ES-I3 (cell line): ENCODE measurements at regions not wholly inside any gene's neighbourhood (a gene's known extent, or its start where the extent isn't known, plus 50 kb on each side); places are given as distances from the start of the nearest gene placed in this dataset.
"Not testable (repeated sequence)": the region's sequence is repeated elsewhere in the genome, so short reads cannot be mapped to it uniquely, and the experiment has no call there.

ENCODE experiments used
- H3K36me3 ChIP-seq: 2 replicates; pipeline ENCODE4 v1.6.1; 2013; ENCODE audit warnings: mild to moderate bottlenecking, low read length, control low read depth, moderate library complexity; ENCODE audit not compliant: insufficient read depth
- H3K4me1 ChIP-seq: 2 replicates; pipeline ENCODE4 v1.6.1; 2013; ENCODE audit warnings: mild to moderate bottlenecking, control low read depth, low read length; ENCODE audit not compliant: insufficient read depth
- H3K9ac ChIP-seq: 2 replicates; pipeline ENCODE4 v1.6.1; 2013; ENCODE audit warnings: low read depth, mild to moderate bottlenecking, low read length, moderate library complexity
- H3K9me3 ChIP-seq: 2 replicates; pipeline ENCODE4 v1.6.1; 2013; ENCODE audit warnings: mild to moderate bottlenecking, low read length, moderate library complexity; ENCODE audit not compliant: control insufficient read depth, insufficient read depth

GRCh38 chrX:46169808-46170207 lies 375.4 kb downstream of the ZNF674 start:
- Histone ChIP-seq H3K36me3 (no peaks in the 10 kb centered on the region), H3K9ac (no peak overlapping the region), H3K9me3 (no peaks in the 10 kb centered on the region), H3K4me1 (no peaks in the 10 kb centered on the region)

GRCh38 chrX:46168254-46168653 lies 377.0 kb downstream of the ZNF674 start:
- H3K9me3 ChIP-seq = no peaks in the 10 kb centered on the region
- H3K9ac ChIP-seq = no peak overlapping the region
- H3K36me3 ChIP-seq = no peaks in the 10 kb centered on the region
- H3K4me1 ChIP-seq = no peaks in the 10 kb centered on the region

GRCh38 chrX:46165866-46166265 lies 379.4 kb downstream of the ZNF674 start:
- Histone ChIP-seq H3K9ac (no peak overlapping the region), H3K4me1 (no peaks in the 10 kb centered on the region), H3K9me3 (no peaks in the 10 kb centered on the region), H3K36me3 (no peaks in the 10 kb centered on the region)

- Histone ChIP-seq H3K4me1 (no peaks in the 10 kb centered on the region), H3K36me3 (no peaks in the 10 kb centered on the region), H3K9me3 (no peaks in the 10 kb centered on the region), H3K9ac (no peak overlapping the region)
Observed at GRCh38 chrX:46165411-46165810, 379.8 kb downstream of the ZNF674 start.

GRCh38 chrX:46152756-46153155 lies 392.5 kb downstream of the ZNF674 start:
- no peaks in the 10 kb centered on the region for H3K36me3 ChIP-seq
- H3K4me1 ChIP-seq = no peaks in the 10 kb centered on the region
- H3K9me3 ChIP-seq = no peaks in the 10 kb centered on the region
- no peak overlapping the region for H3K9ac ChIP-seq

- not testable (repeated sequence) for H3K9ac ChIP-seq, H3K9me3 ChIP-seq, H3K4me1 ChIP-seq, H3K36me3 ChIP-seq
Observed at GRCh38 chrX:46151332-46151731, 393.9 kb downstream of the ZNF674 start.

- H3K9me3 ChIP-seq = peaks cover 2% of the 10 kb centered on the region; the same call in 1 of the 2 replicates
- H3K4me1 ChIP-seq = no peaks in the 10 kb centered on the region
- H3K36me3 ChIP-seq = no peaks in the 10 kb centered on the region
- H3K9ac ChIP-seq = no peak overlapping the region
Observed at GRCh38 chrX:46144566-46144965, 400.7 kb downstream of the ZNF674 start.

- no peaks in the 10 kb centered on the region for H3K4me1 ChIP-seq
- no peaks in the 10 kb centered on the region for H3K36me3 ChIP-seq
- peaks cover 2% of the 10 kb centered on the region; the same call in 1 of the 2 replicates for H3K9me3 ChIP-seq
- no peak overlapping the region for H3K9ac ChIP-seq
Observed at GRCh38 chrX:46140272-46140671, 404.9 kb downstream of the ZNF674 start.

GRCh38 chrX:46130247-46130646 lies 415.0 kb downstream of the ZNF674 start:
- H3K9me3 ChIP-seq = no peaks in the 10 kb centered on the region
- H3K36me3 ChIP-seq = no peaks in the 10 kb centered on the region
- peaks cover 15% of the 10 kb centered on the region for H3K4me1 ChIP-seq
- H3K9ac ChIP-seq = no peak overlapping the region

GRCh38 chrX:46125111-46125510 lies 420.1 kb downstream of the ZNF674 start:
- Histone ChIP-seq H3K36me3 (no peaks in the 10 kb centered on the region), H3K9me3 (no peaks in the 10 kb centered on the region), H3K4me1 (peaks cover 9% of the 10 kb centered on the region), H3K9ac (no peak overlapping the region)

GRCh38 chrX:46117234-46117633 lies 428.0 kb downstream of the ZNF674 start:
- Histone ChIP-seq H3K4me1 (peaks cover 9% of the 10 kb centered on the region; the same call in 1 of the 2 replicates), H3K9me3 (no peaks in the 10 kb centered on the region), H3K9ac (no peak overlapping the region), H3K36me3 (no peaks in the 10 kb centered on the region)

- H3K9me3 ChIP-seq, H3K9ac ChIP-seq, H3K36me3 ChIP-seq, H3K4me1 ChIP-seq: not testable (repeated sequence)
Observed at GRCh38 chrX:46087310-46087709, 457.9 kb downstream of the ZNF674 start.

GRCh38 chrX:46080121-46080520 lies 465.1 kb downstream of the ZNF674 start:
- not testable (repeated sequence) for H3K9me3 ChIP-seq, H3K4me1 ChIP-seq, H3K36me3 ChIP-seq, H3K9ac ChIP-seq

- no peaks in the 10 kb centered on the region for H3K4me1 ChIP-seq
- H3K9ac ChIP-seq = no peak overlapping the region
- no peaks in the 10 kb centered on the region for H3K36me3 ChIP-seq
- no peaks in the 10 kb centered on the region for H3K9me3 ChIP-seq
Observed at GRCh38 chrX:46072791-46073190, 472.4 kb downstream of the ZNF674 start.

GRCh38 chrX:46072372-46072771 lies 472.8 kb downstream of the ZNF674 start:
- Histone ChIP-seq H3K36me3 (no peaks in the 10 kb centered on the region), H3K9ac (no peak overlapping the region), H3K4me1 (no peaks in the 10 kb centered on the region), H3K9me3 (no peaks in the 10 kb centered on the region)

GRCh38 chrX:46070421-46070820 lies 474.8 kb downstream of the ZNF674 start:
- Histone ChIP-seq H3K9me3 (no peaks in the 10 kb centered on the region), H3K36me3 (no peaks in the 10 kb centered on the region), H3K9ac (no peak overlapping the region), H3K4me1 (no peaks in the 10 kb centered on the region)
